ENCODE measurements at regions not wholly inside any gene's neighbourhood (a gene's known extent, or its start where the extent isn't known, plus 50 kb on each side); places are given as distances from the start of the nearest gene placed in this dataset.

DNA sequence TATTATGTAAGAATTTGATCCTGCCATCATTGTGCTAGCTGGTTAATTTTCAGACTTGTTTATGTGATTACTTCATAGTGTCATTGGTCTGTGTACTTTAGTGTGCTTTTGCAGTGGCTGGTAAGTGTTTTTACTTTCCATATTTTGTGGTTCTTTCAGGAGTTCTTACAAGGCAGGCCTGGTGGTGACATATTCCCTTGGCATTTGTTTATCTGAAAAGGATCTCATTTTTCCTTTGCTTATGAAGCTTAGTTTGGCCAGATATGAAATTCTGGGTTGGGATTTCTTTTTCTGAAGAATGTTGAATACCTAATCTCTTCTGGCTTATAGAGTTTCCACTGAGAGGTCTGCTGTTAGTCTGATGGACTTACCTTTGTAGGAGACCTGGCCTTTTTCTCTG lies 72.8 kb upstream of the MC4R start:
- Histone ChIP-seq H3K36me3 (ENCODE audit: control insufficient read depth, insufficient read depth, low read length) (no peaks in the 10 kb centered on the region), H3K4me1 (no peaks in the 10 kb centered on the region), H3K27me3 (replicated peaks; ENCODE audit: control insufficient read depth, insufficient read depth, low read length) (no peaks in the 10 kb centered on the region), H3K9me3 (no peaks in the 10 kb centered on the region), H3K4me3 (ENCODE audit: low read depth, low read length) (no peak overlapping the region)
- Mint-ChIP-seq H3K4me3 (ENCODE audit: unreplicated experiment) (no peak overlapping the region), H3K9me3 (ENCODE audit: unreplicated experiment) (no peaks in the 10 kb centered on the region), H3K4me1 (ENCODE audit: low read depth, unreplicated experiment) (no peaks in the 10 kb centered on the region), H3K27ac (ENCODE audit: unreplicated experiment) (no peak overlapping the region), H3K36me3 (ENCODE audit: insufficient read depth, unreplicated experiment) (peaks cover 4% of the 10 kb centered on the region), H3K27me3 (ENCODE audit: insufficient read depth, unreplicated experiment) (peaks cover 3% of the 10 kb centered on the region)
- ChIA-PET POLR2A (no interaction called here), CTCF (no interaction called here)
- no TSS peak for BruUV-seq (replicated peaks)
- no peak for DNase-seq
- intact Hi-C loops (cut with micrococcal nuclease; ENCODE audit: unreplicated experiment) = no loop called here
- TF ChIP-seq, protein P1, sequence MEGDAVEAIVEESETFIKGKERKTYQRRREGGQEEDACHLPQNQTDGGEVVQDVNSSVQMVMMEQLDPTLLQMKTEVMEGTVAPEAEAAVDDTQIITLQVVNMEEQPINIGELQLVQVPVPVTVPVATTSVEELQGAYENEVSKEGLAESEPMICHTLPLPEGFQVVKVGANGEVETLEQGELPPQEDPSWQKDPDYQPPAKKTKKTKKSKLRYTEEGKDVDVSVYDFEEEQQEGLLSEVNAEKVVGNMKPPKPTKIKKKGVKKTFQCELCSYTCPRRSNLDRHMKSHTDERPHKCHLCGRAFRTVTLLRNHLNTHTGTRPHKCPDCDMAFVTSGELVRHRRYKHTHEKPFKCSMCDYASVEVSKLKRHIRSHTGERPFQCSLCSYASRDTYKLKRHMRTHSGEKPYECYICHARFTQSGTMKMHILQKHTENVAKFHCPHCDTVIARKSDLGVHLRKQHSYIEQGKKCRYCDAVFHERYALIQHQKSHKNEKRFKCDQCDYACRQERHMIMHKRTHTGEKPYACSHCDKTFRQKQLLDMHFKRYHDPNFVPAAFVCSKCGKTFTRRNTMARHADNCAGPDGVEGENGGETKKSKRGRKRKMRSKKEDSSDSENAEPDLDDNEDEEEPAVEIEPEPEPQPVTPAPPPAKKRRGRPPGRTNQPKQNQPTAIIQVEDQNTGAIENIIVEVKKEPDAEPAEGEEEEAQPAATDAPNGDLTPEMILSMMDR (IDR thresholded peaks at IDR 0.05; ENCODE audit: insufficient read depth in 1 of 2, low read depth in 1 of 2, low read length in 1 of 2, severe bottlenecking in 1 of 2, unreplicated experiment in 1 of 2) = no peak

- H3K27me3 ChIP-seq (replicated peaks; ENCODE audit: control insufficient read depth, insufficient read depth, low read length) = no peaks in the 10 kb centered on the region
- DNase-seq = no peak
- CTCF ChIA-PET = no interaction called here
- no TSS peak for BruUV-seq (replicated peaks)
- H3K36me3 ChIP-seq (ENCODE audit: control insufficient read depth, insufficient read depth, low read length) = no peaks in the 10 kb centered on the region
- Mint-ChIP-seq H3K36me3 (ENCODE audit: insufficient read depth, unreplicated experiment) (peaks cover 4% of the 10 kb centered on the region), H3K27me3 (ENCODE audit: insufficient read depth, unreplicated experiment) (peaks cover 3% of the 10 kb centered on the region), H3K9me3 (ENCODE audit: unreplicated experiment) (no peaks in the 10 kb centered on the region), H3K4me3 (ENCODE audit: unreplicated experiment) (no peak overlapping the region), H3K4me1 (ENCODE audit: low read depth, unreplicated experiment) (no peaks in the 10 kb centered on the region), H3K27ac (ENCODE audit: unreplicated experiment) (no peak overlapping the region)
- no peaks in the 10 kb centered on the region for H3K4me1 ChIP-seq
- POLR2A ChIA-PET = no interaction called here
- TF ChIP-seq, protein P1 (IDR thresholded peaks at IDR 0.05; ENCODE audit: insufficient read depth in 1 of 2, low read depth in 1 of 2, low read length in 1 of 2, severe bottlenecking in 1 of 2, unreplicated experiment in 1 of 2) = no peak
- H3K9me3 ChIP-seq = no peaks in the 10 kb centered on the region
- intact Hi-C loops (cut with micrococcal nuclease; ENCODE audit: unreplicated experiment) = no loop called here
- H3K4me3 ChIP-seq (ENCODE audit: low read depth, low read length) = no peak overlapping the region
Observed at GRCh38 chr18:60446821-60447220, 74.2 kb upstream of the MC4R start.

DNA sequence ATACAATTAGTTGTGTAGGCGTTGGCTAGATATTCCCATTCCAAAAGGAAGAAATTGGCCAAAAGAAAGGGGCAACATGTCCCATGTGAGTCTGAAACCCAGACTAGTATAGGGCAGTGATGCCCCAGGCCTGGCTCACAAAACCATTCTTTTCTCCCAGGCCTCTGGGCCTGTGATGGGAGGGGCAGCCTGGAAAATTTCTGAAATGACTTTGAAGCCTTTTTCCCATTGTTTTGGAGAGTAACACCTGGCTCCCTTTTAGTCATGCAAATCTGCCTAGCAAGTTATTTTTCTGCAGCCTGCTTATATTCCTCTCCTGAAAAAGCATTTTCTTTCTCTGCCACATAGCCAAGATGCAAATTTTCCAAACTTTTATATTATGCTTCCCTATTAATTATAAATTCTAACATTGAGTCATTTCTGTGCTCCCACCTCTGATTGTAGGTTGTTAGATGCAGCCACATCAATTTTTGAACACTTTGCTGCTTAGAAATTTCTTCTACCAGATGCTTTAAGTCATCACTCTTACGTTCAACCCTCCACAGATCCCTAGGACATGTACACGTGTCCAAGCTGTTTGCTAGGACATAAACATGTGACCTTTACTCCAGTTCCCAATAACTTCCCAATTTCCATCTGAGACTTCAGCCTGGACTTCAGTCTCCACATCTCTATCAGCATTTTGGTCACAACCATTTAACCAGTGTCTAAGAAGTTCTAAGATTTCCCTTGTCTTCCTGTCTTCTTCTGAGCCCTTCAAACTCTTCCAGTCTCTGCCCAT lies 76.1 kb upstream of the MC4R start:
- Mint-ChIP-seq H3K27me3 (ENCODE audit: insufficient read depth, unreplicated experiment) (peaks cover 3% of the 10 kb centered on the region), H3K9me3 (ENCODE audit: unreplicated experiment) (no peaks in the 10 kb centered on the region), H3K27ac (ENCODE audit: unreplicated experiment) (no peak overlapping the region), H3K4me3 (ENCODE audit: unreplicated experiment) (no peak overlapping the region), H3K4me1 (ENCODE audit: low read depth, unreplicated experiment) (no peaks in the 10 kb centered on the region), H3K36me3 (ENCODE audit: insufficient read depth, unreplicated experiment) (peaks cover 4% of the 10 kb centered on the region)
- intact Hi-C loops (cut with micrococcal nuclease; ENCODE audit: unreplicated experiment) = no loop called here
- Histone ChIP-seq H3K4me3 (ENCODE audit: low read depth, low read length) (no peak overlapping the region), H3K4me1 (no peaks in the 10 kb centered on the region), H3K27me3 (replicated peaks; ENCODE audit: control insufficient read depth, insufficient read depth, low read length) (no peaks in the 10 kb centered on the region), H3K9me3 (no peaks in the 10 kb centered on the region), H3K36me3 (ENCODE audit: control insufficient read depth, insufficient read depth, low read length) (no peaks in the 10 kb centered on the region)
- DNase-seq = no peak
- ChIA-PET CTCF (no interaction called here), POLR2A (no interaction called here)
- BruUV-seq (replicated peaks) = no TSS peak
- TF ChIP-seq, protein P1 (IDR thresholded peaks at IDR 0.05; ENCODE audit: insufficient read depth in 1 of 2, low read depth in 1 of 2, low read length in 1 of 2, severe bottlenecking in 1 of 2, unreplicated experiment in 1 of 2) = no peak

All from Caco-2 (cell line).